HG02970 (cell line): ENCODE measurements at regions not wholly inside any gene's neighbourhood (a gene's known extent, or its start where the extent isn't known, plus 50 kb on each side); places are given as distances from the start of the nearest gene placed in this dataset.
"Not testable (repeated sequence)": the region's sequence is repeated elsewhere in the genome, so short reads cannot be mapped to it uniquely, and the experiment has no call there.

Experiments used
- ATAC-seq: cut with Tn5 transposase; IDR thresholded peaks from one replicate; pipeline ENCODE4 v1.9.1; 2021; ENCODE audit warnings: mild to moderate bottlenecking, moderate library complexity, moderate number of reproducible peaks; ENCODE audit not compliant: unreplicated experiment, low FRiP score

DNA sequence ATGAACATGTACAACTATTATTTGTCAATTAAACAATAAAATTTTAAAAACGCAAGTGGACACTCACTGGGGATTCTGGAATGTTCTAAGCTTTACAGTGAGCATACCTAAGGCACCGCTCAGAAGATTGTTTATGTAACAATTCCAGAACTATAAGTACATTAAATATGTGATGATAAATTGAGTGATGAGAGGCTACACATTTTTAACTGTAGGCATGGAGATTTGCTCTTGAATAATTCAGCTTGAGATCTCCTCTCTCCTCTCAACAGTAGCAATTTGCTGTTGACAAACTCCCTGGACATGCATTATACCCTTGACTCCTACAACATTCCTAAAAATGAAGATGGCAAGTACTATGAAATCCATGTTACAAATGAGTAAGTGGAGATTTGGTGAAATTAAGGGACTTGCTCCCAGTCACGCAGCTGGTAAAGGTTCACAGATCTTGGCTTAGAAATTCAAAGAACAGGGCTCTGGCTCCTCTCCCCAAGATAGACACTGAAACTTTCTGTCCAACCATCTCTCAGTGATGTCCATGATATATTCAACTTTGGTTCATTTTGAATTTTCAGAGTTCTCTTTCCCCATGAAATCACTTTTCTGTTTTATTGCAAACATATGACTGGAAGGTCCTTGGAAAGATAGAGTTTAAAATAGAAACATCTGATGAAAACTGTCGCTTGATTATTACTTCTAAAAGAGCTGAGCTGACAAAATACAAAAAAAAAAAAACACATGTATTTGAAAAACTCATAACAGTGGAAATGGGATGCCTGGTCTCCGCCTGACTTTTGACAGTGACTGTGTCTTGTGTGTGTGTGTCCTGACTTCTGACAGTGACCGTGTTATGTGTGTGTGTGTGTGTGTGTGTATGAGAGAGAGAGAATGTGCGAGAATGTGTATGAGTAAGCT lies 488.3 kb downstream of the TNS3 start:
- ATAC-seq, result no peak

DNA sequence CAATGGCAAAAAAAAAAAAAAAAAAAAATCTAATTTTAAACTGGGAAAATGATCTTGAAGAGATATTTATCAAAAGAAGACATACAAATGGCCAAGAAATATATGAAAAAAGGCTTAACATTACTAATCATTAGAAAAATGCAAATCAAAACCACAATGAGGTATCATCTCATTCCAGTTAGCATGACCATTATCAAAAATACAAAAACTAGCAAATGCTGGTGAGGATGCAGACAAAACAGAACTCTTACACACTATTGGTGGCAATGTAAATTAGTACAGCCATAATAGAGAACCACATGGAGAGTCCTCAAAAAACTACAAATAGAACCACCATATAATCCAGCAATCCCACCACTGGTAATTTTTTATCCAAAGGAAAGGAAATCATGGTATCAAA lies 489.6 kb downstream of the TNS3 start:
- ATAC-seq, result no peak

DNA sequence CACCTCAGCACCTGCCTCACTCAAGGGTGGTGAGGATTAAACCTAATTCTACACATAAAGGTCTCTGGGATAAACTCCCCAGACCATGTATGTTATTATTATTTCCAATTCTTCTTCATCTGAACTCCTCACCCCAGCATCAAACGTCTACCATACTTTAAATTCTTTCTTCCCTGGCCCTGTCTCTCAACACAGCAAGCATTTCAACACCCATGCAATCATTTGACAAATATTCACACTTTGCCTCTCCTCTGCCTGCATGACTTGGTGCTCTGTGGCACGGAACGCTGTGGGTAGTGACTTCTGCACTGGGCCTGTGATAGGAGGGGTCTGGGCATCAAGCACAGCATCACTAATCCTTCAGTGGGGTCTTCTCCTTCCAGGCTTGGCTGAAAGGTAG lies 490.8 kb downstream of the TNS3 start:
- no peak for ATAC-seq

DNA sequence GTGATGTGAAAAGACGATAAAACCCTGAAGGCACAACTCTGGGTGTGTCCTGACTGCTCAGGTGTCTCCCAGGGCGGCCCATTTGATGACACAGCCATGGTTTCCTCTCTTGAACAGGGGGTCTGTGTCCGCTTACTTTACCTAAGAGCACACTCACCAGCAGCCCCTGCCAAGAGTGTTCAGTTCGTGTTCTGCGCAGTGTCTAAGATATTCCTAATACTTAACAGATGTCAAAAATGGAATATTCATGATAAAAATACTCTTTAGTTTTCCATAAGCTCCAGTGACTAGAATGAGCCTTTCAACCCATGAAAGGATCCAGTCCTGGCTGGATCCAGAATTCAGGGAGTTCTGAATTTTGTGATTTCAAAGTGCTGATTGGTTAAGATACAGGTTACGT lies 492.4 kb downstream of the TNS3 start:
- ATAC-seq, result no peak

DNA sequence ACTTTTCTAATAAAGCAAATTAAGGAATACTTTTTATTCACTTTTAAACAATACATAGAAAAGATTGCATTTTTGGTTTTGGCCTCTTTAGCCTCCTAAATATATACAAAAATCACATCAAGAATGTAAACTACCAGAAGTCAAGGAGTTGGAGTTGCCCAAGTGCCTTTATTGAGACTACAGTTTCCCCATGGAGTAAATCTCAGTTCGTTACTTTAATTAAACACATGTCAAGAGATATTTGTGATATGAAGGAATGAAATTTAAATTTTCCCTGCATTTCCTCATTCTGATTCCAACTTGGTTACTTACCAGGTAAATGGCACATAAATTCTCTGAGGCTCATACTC lies 492.9 kb downstream of the TNS3 start:
- ATAC-seq, result peak; percentile 28

DNA sequence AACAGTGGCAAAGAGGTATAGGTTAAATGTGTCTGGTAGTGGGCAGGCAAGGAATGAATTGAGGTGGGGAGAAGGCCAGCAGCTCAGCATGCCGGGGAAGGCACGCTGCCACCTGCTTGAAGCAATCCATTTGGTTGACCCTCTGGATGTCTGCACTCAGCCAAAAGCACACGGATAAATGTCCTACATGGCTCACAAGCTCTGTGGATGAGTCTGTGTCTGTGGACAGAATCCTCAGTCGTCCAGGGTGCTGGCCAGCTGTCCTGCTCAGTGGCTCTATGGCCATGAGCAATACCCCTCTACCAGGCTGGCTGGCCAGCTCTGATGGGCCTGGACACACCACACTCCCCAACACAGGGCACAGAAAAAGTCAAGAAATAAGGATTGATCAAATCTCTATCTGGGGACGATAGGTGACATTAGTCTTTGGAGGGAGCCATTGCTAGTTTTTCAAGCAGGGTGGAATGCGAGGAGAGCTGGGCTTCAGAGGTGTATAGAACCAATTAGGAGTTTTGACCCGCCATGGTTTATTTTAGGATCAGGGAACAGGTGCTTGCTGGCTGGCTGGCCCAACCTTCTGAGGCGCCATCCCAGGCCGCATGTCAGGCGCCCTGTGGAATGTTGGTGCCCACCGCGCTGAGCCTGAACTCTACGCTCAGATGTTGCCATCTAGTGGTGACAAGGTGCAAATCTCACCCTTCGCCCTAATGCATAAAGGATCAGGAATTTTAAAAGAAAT lies 493.4 kb downstream of the TNS3 start:
- ATAC-seq, result peak; percentile 82

DNA sequence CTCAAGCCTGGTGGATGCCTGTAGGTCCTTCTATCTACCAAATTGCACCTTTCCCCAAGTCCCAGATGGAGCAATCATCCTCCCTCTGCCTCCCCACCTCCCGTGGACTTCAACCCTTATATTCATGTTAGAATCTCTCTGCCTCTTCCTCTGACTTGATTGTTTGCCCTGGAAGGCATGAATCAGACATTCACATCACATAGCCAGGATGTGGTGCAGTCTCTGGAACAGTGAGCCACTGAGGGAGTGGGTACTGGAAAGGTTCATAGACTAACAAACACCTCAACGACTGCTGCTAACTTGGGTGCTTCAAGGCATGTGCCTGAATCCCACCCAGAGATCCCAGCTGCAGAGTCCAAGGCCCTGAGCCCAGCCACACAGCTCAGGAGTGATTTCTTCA lies 494.0 kb downstream of the TNS3 start:
- no peak for ATAC-seq

DNA sequence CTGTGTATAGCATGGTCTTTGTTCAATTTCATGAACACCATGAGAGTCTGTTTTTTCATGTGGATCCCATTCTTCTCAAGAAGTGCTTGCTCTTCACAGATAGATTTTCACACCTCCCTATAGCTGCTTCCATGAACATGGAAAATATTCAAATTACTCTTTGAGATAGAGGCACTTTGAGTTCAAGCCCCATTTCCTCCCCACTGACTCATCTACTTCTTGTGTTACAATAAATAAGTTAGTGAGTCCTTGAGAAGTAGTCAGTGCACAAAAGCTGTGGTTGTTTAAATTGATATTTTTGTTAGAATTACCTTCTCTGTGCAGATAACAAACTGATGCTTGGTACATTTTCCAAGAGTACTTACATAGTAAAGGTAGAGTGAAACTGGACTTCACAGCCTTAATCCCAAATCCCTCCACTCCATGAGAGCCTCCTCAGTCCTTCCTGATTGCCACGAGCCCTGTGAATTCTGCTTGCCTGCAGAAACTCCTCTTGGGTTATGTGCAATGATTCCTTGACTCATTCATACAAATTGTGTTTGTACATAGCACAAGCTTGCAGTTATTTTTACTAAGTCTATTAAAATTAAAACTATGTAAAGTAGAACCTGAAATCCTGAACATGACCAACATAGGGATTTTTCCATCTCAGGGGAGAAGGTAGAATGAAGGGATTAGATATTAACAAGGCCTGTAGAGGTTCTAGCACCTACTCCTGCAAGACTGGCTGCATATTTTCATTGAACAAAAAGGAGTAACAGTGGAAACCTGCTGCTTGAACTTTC lies 496.2 kb downstream of the TNS3 start:
- no peak for ATAC-seq

DNA sequence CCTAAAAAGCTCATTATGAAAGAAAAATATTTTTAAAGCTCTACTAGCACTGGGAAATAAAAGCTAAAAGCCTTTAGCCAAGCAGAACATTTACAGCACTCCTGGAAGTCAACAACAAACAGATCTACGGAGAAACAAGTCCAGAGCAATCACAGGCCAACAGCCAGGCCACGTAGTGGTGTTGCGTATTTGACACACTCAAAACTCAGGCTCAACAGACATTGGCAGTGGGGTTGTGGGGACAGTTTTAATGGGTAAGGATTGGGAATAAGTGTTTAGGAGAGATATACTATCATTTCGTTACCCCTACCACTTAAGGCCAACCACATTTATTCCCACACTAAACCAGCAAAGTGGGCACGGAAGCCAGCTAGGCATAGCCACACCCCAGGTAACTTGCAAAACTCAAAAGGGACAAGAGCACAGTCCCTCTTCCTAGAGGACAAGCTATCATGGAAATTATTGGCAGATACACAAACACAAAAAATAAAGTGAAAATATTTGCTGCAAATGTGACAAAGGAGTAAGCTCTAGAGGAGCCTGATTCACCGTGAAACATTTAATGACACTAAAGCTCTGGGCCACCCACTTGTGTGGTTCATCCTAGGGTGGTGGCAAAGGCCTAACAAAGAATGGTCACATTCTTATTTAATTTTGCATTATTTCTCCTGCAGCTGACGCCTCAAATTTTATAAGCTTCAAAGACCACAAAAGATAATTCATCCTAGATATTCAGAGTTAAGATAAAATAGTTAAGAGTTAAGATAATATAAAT lies 498.2 kb downstream of the TNS3 start:
- no peak for ATAC-seq

DNA sequence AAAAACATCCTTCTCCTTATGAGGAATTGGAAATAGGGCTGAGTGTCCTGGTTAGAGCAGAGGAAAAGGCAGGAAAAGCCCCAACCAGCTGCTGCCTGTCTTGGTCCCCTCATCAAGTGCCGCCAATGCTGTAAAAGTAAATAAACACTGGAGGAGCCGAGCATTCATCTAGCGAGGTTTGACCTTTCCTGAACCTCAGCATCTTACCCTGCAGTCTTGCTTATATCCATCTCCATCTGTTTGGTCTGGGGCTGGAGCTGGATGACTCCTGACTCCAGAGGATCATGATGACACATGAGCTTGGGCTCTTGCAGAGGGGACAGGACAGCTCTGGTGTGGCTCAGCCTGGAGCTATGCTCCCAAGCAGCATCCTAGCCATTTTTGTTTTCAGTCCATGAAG lies 501.1 kb downstream of the TNS3 start:
- no peak for ATAC-seq

DNA sequence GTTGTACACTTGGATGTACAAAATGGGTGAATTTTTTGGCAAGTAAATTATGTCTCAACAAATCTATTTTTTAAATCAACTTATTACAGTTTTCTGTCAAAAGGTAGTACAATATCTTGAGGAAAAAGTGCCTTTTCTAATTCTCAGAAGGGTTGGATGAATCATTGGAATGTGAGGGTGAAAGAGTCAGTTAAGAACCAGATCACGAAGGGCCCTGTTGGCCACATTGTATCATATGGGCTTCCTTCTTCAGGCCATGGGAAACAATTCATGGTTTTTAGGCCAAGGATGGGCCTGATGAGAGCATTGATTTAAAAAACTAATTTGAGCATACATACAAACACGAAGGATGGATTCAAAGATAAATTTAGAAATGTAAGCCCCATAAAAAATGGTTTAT lies 503.7 kb downstream of the TNS3 start:
- no peak for ATAC-seq

DNA sequence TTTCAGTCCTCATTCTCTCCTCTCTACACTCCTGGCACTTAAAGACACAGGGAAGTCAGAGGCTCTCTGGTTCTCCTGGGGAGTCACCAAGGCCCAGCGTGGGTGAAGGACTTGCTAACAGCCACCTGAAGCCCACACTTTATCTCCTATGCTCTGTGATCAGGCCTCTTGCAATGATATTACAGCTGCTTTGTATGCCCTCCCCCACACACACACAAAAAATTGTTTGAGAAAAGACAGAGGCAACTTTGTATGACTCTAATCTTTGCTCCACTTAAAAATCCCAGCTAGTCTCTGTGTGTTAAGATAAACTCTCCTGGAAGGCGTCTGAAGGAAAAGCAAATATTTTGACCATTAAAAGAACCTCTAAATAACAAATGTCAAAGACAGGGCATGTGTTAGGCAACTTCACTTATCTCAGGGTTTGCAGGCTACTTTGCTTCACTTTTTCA lies 507.2 kb downstream of the TNS3 start:
- ATAC-seq, result no peak

DNA sequence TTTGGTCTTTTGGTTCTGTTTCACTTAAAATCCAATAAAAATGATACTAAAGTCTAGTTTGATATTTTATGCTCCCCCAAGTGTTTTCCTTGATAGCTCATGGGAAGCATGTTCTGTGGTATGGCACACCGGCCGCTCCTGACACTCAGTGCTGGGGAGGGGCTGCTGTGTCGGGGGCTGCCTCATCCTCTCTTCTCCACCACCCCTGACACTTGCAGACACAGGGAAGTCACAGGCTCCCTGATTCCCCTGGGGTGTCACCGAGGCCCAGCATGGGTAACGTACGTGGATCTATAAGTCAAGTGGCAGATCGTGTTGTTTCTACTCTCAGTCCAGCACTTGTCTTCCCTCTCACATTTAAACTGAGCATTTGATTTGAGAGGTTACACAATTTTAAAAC lies 508.6 kb downstream of the TNS3 start:
- no peak for ATAC-seq

DNA sequence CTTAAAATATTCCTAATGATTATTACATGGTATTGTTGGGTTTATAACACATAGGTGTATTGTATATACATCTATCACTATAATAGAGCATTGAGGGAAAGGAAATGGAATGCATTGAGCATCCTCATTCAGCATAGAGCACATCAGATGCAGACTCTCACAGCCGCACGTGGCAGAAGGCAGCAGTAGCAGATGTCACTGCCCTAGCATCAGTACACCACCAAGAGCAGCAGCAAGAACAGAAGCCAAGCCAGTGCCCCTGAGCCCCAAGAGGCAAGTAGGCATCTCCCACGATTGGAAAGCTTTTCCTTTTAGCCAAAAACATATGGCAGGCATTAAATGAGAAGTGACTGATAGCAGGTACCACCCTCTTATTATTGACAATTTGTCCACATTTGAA lies 510.0 kb downstream of the TNS3 start:
- ATAC-seq, result no peak

DNA sequence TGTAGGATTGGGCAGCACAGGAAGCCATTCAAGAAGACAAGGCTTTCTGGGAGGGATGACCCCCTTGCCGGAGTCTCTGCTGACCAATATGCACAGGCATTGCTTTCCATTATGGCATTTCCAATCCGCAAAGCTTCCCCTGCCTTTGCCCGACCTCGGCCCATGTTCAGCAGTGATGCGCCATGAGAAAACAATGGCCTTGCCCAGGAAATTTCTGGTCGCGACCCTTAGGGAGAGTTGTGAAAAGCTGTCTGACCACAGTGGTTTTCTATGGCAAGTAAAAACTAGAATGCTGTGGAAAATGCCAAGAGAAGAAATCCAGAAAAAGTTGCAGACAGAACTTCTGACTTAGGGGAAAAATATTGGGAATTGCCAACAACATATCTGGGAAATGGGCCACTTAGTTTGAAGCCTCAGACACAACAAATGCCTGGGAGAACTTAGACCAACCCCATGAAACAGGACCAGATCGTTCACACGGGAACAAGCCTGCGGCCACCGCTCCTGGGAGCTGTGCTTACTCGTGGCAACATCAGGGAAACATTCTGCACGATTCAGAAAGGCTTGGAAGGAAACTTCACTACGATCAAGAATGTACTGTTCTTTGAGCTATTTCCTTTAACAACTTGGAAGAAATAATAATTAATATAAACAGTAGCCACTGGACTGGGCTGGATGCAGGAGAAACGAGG lies 512.4 kb downstream of the TNS3 start:
- ATAC-seq, result no peak

DNA sequence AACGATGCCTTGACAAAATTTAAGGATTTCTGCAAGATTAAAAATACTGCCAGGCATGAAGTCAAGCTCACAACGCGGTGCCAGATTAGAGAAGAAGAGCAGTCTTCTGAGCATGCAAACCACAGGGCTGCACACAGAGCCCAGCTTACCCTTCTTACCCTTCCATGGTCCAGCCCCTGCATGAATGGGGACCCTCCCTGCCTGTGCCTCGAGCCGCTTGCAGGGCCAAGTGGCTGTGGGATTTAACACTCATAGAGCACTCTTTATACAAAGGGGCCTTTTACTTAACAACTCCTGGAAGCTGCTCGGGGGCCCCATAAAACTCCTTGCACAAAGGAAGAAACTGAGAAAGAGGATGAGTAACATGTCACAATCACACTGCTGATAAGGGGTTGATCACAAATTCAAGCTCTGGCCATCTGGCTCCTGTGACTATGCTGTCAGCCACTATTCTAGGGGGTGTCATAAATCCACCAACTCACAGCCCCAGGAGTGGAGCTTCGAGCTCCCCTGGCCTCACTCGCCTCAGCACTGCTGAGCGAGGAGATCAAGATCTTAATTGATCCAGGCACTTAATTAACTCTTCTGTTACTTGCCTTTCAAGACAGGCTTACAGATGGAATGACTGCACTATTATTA lies 514.8 kb downstream of the TNS3 start:
- no peak for ATAC-seq

DNA sequence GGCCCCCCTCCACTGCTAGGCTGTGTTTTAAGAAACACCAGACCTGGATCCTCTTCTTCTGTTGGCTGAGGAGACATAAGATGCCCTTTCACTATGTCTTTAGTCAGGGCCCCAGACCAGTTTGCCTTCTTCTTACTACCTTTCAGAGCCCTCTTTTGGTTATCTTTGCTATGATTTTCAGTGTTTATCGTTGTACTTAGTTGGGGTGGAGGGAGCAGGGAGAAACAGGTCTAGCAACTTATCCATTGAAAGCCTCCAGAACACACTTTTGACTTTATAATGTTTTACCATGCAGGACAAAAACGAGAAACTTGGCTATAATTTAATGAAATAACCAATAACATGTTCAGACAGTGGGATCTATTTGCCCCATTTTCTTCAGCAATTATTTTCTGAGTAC lies 525.2 kb downstream of the TNS3 start:
- ATAC-seq, result no peak

DNA sequence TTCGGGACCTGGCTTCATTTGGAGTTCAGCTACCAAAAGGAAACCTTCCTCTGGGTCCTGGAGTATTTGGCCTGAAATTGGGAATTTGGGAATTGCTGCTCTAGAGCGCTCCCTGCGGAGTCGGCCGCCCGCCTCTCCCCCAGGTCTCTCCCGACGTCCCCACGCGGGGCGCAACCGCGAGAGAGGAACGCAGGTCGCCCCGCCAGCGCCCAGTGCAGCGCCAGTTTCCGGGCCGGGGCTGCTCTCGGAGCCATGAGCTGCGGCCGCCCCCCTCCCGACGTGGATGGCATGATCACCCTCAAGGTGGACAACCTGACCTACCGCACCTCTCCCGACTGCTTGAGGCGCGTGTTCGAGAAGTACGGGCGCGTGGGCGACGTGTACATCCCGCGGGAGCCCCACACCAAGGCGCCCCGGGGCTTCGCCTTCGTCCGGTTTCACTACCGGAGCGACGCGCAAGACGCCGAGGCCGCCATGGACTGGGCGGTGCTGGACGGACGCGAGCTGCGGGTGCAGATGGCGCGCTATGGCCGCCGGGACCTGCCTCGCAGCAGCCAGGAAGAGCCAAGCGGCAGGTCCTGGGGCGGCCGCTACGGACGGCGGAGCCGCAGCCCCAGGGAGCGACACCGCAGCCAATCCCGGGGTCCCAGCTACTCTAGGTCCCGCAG lies 529.2 kb downstream of the TNS3 start:
- not testable (repeated sequence) for ATAC-seq
